Embryonic facial prominence (tissue), 1 donor: ENCODE measurements at regions not wholly inside any gene's neighbourhood (a gene's known extent, or its start where the extent isn't known, plus 50 kb on each side); places are given as distances from the start of the nearest gene placed in this dataset.

Source experiments
- DNase-seq: peaks from one replicate; pipeline ENCODE4 v3.0.0-alpha.2; 2016; ENCODE audit errors: extremely low spot score

DNA sequence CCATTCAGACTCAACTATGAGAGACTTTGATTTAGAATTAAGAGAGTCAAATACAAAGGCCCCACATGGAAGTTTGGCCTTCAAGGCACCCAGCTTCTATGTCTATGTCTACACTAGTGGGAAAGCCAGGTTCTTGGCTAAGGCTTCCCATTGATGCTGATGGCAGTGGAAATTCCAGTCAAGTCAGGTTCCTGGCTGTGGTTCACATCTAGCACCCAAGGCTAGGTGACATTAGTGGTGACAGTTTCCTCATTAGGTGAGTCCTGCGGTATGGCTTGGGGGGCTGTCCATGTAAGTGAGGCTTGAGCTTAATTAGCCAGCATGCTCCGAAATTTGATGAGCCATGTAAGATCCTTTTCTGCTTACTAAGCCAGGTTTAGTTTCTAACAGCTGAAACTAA lies 460.9 kb downstream of the RMST start:
- DNase-seq, result no peak

DNA sequence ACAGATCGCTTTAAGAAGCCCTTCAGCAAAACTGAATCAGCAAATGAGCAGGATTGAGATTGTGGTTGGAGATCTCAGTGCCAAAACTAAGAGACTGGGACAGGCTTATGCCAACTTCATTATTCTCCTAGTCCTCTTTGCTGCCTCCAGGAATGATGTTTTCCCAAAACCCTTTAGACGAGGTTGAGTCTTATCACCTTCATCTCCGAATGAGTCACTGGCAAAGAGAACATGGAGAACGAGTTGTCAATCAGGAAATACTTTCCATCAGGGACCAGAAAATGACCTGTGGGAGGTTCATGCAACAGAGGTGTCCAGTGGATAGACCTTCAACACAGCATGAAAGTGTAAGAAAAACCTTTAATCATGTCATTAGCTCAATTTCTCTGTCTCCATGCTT lies 461.5 kb downstream of the RMST start:
- no peak for DNase-seq

DNA sequence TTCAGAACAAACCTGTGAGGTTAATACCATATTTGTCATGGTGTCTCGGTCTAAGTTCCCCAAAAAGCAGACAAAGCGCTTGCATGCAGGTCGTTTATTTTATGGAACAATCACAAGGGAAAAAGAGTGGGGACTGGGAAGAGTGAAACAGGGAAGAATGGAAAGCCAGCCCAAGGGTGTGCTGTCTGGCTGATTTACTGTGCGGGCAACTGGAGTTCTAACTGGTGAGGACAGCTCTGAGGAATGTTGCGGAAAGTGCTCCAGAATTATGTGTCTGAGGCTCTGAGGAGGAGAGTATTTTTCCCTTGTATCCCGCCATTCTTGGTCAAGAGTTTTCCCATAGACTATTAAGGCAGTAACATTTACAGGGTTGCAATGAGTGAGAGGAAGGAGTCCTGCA lies 465.4 kb downstream of the RMST start:
- no peak for DNase-seq

DNA sequence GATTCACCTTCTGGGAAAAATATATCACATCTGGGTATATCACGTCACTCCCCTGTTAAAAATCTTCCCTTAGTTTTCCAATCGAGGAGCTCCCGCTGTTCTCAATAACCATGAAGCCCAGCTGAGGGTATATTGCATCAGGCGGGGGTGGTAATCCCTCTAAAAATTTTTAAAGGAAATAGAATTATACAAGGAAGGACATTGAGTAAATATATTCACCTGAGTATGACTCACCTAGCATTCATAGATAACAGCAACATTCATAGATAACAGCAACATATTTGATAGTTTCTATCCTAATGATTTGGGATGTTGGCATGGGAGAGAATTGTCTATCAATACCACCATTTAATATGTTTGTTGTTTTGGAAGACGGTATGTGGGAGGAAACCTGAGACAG lies 473.6 kb downstream of the RMST start:
- no peak for DNase-seq

DNA sequence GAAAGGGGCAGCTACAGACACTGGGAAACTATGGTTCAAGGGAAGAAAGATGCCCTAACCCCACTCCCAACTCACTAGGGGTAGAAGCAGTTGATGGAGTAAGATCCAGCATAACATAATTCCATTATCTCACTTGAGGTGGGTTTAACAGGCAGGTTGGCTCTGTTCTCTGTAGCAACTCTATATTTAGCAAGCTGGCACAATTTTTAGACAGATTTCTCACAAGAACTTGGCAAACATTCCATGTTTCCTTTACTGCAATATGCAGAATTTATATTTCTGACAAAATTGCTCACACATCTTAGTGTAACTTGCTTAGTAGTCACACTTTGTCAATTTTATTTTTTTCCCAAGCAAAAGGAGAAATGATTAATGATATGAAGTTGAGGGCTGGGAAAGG lies 475.4 kb downstream of the RMST start:
- DNase-seq, result no peak

DNA sequence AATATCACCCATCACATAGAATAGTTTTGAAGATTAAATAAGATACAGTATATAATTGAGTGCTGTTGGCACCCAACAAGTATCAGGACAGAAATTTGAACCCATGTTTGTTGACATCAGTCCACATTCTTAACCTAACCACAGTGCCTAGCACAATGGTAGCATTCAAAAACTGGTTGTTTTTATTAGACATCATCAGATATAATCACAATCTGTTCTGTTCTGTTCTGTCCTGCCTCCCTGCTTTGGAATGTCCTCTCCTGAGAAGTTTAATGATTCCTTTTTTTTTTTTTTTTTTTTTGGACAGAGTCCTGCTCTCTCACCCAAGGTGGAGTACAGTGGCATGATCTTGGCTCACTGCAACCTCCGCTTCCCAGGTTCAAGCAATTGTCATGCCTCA lies 476.6 kb downstream of the RMST start:
- no peak for DNase-seq

DNA sequence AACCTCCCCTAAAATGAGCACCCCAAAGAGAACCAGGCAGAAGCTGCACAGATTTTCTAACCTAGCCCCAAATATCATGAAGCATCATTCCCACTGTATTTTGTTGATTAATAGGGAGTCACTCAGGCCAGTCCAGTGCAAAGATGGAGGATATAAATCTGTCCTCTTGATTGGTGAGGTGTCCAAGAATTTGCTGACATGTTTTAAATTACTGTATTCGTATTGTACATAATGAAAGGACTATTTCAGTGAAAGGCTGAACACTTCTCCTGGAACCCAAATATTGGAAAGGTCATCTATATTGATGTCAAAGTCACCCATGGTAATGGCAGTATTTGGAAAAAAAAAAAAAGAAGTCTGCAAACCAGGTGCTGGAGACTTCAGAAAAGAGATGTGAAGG lies 477.5 kb downstream of the RMST start:
- DNase-seq, result no peak

DNA sequence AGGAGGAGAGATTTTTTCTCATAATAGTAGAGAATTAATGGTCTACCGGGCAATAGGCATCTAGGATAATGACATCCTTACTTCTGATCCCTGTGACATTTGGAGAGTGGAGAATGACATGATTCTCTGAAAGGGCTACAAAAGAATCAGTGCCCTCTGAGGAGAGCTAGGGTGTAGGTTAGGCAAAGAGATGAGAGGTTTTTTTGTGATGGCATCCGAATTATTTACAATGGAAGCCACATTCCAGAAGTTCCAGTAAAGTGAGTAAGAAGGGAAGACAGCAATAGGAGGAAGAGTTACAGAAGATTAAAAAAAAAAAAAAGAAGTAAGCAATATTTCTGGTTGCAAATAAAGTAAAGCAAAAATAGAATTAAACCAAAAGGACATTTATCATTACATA lies 478.0 kb downstream of the RMST start:
- no peak for DNase-seq

DNA sequence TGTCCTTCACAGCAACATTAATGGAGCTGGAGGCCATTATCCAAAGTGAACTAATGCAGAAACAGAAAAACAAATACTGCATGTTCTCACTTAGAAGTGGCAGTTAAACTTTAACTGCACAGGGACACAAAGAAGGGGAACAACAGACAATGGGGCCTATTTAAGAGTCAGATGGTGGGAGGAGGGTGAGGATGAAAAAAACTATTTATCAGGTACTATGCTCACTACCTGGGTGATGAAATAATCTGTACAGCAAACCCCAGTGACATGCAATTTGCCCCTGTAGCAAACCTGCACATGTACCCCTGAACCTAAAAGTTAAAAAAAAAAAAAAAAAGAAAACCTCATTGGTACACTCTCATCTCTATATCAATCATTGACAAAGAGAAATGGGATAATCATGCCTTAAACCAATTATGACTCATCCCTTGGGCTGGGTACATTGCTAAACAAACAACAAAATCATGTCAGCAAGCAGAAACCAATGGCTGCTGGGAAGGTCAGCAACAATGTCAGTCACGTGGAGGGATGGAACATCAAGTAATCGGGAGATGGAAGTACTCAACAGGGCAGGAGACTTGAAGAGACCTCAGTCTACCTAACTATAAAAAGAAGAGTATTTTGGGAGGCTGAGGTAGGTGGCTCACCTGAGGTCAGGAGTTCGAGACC lies 479.2 kb downstream of the RMST start:
- DNase-seq, result no peak

DNA sequence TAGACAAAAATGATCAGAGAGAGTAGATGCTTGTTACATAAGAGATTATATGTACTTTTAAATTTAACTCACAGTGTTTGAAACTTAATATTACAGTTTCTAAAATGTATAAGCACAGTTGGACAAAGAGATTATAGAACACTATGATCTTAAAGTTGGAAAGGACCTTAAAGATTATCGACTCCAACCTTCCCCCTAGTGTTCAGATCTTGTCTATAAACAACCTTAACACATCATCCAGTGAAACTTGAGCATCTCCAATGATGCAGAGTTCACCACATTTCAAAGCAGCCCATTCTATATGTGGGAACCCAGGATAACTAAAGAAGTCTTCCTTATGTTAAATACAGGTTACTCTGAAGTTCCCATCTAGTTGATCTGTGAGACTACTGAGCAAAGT lies 480.8 kb downstream of the RMST start:
- DNase-seq, result no peak

DNA sequence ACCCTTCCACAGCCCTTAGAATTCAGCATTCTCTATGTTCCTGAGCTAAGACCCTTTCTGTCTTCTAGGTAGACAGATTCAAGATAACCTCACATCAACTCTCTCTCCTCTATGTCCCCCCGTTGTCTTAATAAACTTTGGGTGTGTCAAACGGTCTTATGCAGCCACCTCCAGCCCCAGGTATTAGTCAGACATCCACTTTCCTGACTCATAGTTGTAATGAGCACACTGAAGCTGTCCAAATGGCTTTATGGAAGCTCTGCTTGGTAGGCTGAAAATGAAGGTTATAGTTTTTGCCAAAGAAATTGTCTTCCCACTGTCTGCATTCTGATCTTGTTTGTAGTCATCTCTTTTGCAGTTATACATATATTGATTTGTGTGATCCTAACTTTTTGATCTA lies 482.0 kb downstream of the RMST start:
- DNase-seq, result no peak

DNA sequence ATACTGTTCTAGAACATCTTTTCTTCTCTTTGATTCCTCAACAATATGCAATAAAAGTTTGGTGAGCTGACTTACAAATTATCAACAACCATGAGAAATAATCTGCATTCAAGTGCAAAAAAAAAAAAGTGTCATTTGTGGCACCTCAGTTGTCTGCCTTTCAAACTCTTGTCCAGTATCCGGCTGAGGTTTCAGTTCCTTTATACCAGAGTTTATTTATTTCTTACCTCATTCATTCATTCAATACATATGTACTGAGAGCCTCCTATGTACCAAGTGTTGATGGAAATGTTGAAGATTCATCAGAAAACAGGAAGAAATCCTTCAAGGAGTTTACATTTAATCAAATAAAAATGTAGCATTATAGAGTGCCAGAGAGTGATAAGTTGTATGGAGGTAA lies 484.1 kb downstream of the RMST start:
- DNase-seq, result no peak

DNA sequence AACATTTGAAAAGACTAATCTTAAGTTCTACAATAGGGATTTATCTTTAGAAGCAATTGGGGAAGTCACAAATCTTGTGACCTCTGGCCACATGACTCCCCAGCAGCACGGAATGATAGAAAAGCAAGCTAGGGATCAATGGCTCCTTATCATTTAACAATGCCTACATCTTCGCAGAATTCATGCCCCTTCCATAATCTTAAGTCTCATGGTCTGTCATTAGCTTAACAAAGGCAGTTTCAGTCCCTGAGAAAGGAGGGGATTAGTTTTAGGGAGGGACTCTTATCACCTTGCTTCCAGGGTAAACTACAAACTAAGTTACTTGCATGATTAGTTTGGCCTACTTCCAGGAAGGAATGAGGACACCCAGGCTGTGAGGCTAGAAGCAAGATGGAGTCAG lies 486.0 kb downstream of the RMST start:
- DNase-seq, result no peak

DNA sequence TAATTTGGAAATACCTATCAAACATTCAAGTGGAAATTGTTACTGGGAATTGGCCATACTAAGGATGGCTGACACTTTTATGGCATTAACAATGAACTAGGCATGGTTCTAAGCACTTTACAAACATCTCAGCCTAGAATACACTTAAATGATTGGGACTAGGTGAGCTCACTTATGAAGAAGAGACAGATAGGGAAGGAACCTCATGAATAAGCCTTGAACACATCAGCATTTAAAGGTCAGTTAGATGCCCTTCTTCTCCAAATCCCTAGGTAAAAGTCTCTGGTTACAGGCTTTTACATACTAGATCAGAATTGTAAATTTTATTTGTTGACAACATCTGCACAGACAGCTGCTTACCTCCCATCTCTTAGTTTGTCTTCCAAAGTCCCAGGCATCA lies 488.6 kb downstream of the RMST start:
- no peak for DNase-seq

DNA sequence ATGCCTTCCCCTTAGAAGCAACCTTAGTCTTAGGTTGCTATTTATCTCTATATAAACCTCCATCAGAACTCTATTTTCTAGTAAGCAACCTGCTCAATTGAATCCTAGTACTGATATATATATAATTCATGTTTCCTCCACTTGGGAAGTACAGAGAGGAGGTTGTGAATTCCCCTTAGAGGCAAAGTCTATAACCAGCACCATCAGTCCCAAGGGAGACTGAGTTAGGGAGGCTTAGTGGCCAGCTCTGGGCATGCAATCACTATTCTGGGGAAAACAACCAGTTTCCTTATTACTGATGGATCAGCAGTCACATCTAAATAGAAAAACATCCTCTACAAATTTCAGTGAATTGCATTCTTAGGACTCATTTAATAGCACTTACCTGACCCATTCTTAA lies 489.1 kb downstream of the RMST start:
- no peak for DNase-seq

DNA sequence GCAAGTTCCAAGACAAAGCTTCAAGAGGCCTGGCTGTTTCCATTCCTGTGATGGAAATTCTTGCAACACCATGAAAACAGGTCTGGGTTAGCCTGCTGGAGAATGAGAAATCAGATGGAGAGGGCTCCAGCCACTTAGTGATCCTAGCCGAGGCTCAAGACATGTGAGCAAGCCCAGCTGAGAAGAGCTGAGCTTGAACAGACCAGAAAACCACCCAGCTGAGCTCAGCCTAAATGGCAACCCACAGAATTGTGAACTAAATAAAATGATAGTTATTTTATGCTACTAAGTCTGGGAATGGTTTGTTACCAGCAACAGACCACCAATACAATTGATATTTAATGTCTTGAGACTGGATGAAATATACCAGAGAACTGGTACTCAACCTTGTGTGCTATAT lies 494.5 kb downstream of the RMST start:
- no peak for DNase-seq

DNA sequence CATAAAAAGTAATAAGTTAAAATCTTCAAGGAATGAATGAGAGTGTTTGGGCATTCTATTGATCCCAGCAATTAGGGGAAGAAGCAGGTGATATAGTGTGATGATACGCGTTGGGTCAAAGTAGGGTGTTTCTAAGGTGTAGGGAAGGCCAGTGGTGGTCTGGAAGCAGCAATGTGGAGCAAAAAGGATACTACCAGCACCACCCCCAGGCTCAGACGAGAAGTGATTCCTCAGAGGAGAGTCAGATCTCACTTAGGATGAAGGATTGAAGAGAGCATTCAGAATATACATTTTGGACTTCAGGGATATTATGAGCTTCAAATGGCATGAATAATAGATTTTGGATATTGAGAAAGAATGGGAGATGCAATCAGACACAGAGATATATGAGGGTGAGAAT lies 497.6 kb downstream of the RMST start:
- no peak for DNase-seq

DNA sequence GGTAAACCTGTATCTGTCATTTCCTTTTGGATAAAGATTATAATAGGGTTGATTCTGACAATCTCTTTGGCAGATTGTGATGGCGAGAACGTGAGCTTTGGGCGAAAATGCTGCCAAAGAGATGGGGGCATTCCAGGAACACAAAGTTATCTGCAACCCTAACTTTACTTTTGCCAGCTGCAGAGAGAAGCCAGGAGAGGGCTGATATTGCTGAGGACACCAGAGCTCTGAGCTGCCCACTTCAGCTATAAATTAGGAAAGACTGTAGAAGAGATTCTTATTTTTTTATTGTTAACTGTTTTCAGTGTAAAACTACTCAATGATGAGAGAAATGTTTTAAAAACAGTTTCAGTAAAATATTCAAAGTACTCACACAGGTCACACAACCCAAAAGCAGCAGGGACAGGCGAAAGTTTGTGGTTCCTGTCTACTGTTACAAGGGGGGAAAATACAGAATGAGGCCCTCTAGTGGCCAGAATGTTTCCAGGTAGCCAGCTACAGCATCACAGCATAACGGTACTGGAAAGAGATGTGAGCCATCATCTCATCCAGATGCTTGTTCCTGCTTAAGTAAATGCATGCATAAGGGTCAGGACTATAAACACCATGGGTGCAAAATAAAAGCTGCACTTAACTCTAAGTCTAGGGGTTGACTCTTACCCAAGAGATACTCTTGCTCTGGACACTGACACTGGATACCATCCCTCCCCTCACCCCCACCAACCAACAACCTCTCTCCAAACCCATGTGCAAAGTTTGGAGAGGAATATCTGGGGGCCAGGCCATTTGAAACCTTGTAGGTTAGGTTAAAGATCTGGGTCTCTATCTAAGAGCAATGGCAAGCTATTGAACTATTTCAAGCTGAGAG lies 498.4 kb downstream of the RMST start:
- no peak for DNase-seq

DNA sequence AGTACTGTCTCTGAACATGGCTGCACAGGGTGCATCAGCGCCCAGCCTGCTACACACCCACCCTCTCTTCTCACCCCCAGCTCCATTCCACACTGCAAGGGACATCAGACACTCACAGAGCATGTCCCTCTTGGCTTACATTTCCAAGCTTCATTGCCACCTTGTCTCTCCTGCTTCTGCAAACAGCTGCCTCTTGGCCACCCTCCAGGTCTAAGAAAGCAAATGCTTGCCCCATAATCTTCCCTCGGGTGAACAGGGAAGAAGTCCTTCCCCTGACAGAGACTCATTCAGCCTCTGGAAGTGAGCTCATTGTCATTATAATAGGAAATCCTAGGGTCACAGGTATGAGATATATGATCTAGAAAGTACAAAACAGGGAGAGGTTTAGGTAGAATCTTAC lies 505.2 kb downstream of the RMST start:
- no peak for DNase-seq

DNA sequence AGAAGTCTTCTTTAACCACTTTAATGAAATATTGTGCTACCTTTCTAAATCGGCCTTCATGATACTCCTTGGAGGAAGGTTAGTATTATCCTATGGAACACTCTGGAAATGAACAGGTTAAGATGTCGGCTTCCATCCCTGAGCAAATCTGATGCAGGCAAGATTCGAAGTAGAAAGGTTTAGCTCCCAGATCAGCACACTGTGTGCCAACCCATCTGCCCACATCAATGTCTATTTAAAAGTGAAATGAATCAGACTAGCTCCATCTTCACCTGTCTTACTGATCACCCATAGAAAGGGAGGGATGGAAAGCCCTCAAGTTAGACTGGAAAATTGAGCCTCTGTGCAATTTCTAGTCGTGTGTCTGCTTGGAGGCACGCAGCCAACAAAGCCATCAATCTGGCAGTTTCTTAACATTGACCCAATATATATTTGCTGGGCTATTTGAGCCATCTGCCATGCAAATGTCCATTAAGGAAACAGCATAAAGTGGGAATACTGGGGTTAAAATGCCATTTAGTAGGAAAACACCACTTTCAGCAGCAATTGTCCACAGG lies 506.1 kb downstream of the RMST start:
- no peak for DNase-seq

DNA sequence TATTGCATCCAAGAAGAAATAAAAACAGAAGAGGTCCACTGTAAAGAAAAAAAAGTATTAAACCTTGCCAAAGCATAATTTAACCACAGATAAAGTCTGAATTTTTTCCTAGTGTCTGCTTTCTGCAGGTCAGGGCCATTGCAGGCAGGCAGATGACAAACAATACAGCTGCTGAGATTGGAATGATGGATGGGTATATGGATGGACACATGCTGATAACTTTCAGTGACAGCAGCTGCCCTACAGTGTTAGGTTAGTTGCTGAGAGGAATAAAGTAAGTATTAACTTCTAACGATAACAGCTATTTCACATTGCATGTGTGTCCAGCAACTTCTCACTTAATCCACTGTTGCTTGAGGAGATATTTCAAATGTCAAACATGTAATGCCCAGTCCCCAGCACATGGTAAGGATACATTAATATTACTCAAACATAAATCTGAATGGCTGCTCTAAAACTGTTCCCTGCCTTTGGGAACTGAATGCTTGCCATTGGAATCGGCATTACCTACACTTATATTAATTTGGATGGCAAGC lies 515.3 kb downstream of the RMST start:
- no peak for DNase-seq

DNA sequence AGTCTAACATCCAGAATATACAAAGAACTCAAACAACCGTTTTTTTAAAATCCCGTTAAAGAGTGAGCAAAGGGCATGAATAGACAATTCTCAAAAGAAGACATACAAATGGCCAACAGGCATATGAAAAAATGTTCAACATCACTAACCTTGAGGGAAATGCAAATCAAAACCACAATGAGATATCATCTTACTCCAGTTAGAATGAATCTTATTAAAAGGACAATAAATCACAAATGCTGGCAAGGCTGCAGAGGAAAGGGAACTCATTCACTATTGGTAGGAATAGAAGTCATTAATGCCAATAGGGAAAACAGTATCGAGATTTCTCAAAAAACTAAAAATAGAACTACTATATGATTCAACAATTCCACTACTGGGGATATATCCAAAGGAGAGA lies 520.1 kb downstream of the RMST start:
- DNase-seq, result no peak

DNA sequence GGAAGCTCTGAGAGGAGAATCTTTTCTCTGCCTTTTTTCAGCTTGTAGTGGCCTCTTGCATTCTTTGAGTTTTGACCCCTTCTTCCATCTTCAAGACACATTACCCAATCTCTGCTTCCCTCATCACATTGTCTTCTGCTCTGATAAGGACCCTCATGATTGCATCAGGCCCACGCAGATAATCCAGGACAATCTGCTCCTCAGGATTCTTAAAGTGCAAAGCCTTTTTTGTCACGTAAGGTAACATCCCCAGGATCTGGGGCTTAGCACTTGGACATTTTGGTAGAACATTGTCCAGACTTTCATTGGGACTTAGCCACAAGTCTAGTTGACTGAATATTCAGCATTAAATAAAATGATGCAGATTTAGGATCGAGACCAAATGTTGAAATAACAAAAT lies 521.2 kb downstream of the RMST start:
- no peak for DNase-seq
